Brain microvascular endothelial cell (primary cell): ENCODE measurements at regions not wholly inside any gene's neighbourhood (a gene's known extent, or its start where the extent isn't known, plus 50 kb on each side); places are given as distances from the start of the nearest gene placed in this dataset.

Experiments
- DNase-seq: peaks from one replicate; pipeline ENCODE4 v3.0.0-alpha.2; 2020
- H3K27ac ChIP-seq: fragments of 250-450 bp; sonication (Bioruptor Pico); 2 replicates; pipeline ENCODE4 v1.5.1; 2020; ENCODE audit warnings: mild to moderate bottlenecking, moderate library complexity
- H3K27me3 ChIP-seq: fragments of 250-450 bp; sonication (Bioruptor Pico); replicated peaks from 2 replicates; pipeline ENCODE4 v1.5.1; 2020; ENCODE audit warnings: mild to moderate bottlenecking
- H3K36me3 ChIP-seq: fragments of 250-450 bp; sonication (Bioruptor Pico); replicated peaks from 2 replicates; pipeline ENCODE4 v1.5.1; 2020; ENCODE audit warnings: mild to moderate bottlenecking
- H3K4me3 ChIP-seq: 2 replicates; pipeline ENCODE4 v1.5.1; 2011; ENCODE audit warnings: low read depth, mild to moderate bottlenecking, control low read depth, low read length, moderate library complexity
- CTCF ChIP-seq: IDR thresholded peaks from 2 replicates; pipeline ENCODE4 v1.5.1; 2011; ENCODE audit warnings: low read depth, mild to moderate bottlenecking, moderate library complexity, low read length, control low read depth, inconsistent platforms; ENCODE audit errors: missing control alignments
- in situ Hi-C: cut with HindIII; loops from 2 replicates; pipeline ENCODE4 v1.10.0; 2017; ENCODE audit warnings: low sequenced_read_pairs, low pct_ligation_motif_present

GRCh38 chr10:129280908-129281586 is 186.0 kb upstream of the MGMT start:
- no peak overlapping the region for H3K4me3 ChIP-seq
- H3K27ac ChIP-seq = no peak overlapping the region
- TF ChIP-seq CTCF = no peak
- H3K27me3 ChIP-seq = no peaks in the 10 kb centered on the region
- in situ Hi-C loops = no loop called here
- no peak for DNase-seq
- H3K36me3 ChIP-seq = no peaks in the 10 kb centered on the region

GRCh38 chr10:129285459-129285858 is 181.6 kb upstream of the MGMT start:
- Histone ChIP-seq H3K36me3 (no peaks in the 10 kb centered on the region), H3K27ac (no peak overlapping the region), H3K27me3 (no peaks in the 10 kb centered on the region), H3K4me3 (no peak overlapping the region)
- TF ChIP-seq CTCF = no peak
- no peak for DNase-seq
- in situ Hi-C loops = no loop called here

- Histone ChIP-seq H3K27ac (no peak overlapping the region), H3K4me3 (no peak overlapping the region), H3K27me3 (no peaks in the 10 kb centered on the region), H3K36me3 (no peaks in the 10 kb centered on the region)
- DNase-seq = no peak
- in situ Hi-C loops = no loop called here
- TF ChIP-seq CTCF = no peak
Observed at GRCh38 chr10:129288999-129289584, 177.9 kb upstream of the MGMT start.

- no peak overlapping the region for H3K27ac ChIP-seq
- no peak overlapping the region for H3K4me3 ChIP-seq
- no peak for TF ChIP-seq CTCF
- no peaks in the 10 kb centered on the region for H3K36me3 ChIP-seq
- in situ Hi-C loops = no loop called here
- H3K27me3 ChIP-seq = no peaks in the 10 kb centered on the region
- DNase-seq = no peak
Observed at GRCh38 chr10:129293991-129294700, 172.9 kb upstream of the MGMT start.

GRCh38 chr10:129294944-129295343 is 172.1 kb upstream of the MGMT start:
- H3K27me3 ChIP-seq = no peaks in the 10 kb centered on the region
- H3K4me3 ChIP-seq = no peak overlapping the region
- DNase-seq = no peak
- H3K27ac ChIP-seq = no peak overlapping the region
- no peaks in the 10 kb centered on the region for H3K36me3 ChIP-seq
- in situ Hi-C loops = no loop called here
- TF ChIP-seq CTCF = no peak
